AG10803 (cell line): ENCODE measurements at regions not wholly inside any gene's neighbourhood (a gene's known extent, or its start where the extent isn't known, plus 50 kb on each side); places are given as distances from the start of the nearest gene placed in this dataset.

Source experiments
- DNase-seq: peaks from one replicate; pipeline ENCODE4 v3.0.0; 2010; ENCODE audit warnings: low read depth
- H3K4me3 ChIP-seq: 2 replicates; pipeline ENCODE4 v1.5.1; 2011; ENCODE audit warnings: mild to moderate bottlenecking, low read length, control low read depth
- CTCF ChIP-seq: conservative IDR thresholded peaks from 2 replicates; pipeline ENCODE4 v1.5.1; 2011; ENCODE audit warnings: mild to moderate bottlenecking, low read length, control low read depth, inconsistent platforms

GRCh38 chr12:115311875-115312274, 627.9 kb upstream of the TBX3 start:
- no peak overlapping the region for H3K4me3 ChIP-seq

GRCh38 chr12:115308918-115309317, 624.9 kb upstream of the TBX3 start:
- TF ChIP-seq CTCF, result no peak
- DNase-seq, result peak; percentile 40
- H3K4me3 ChIP-seq, result no peak overlapping the region

More at GRCh38 chr12:115311875-115312274, 627.9 kb upstream of the TBX3 start:
- no peak for TF ChIP-seq CTCF
- DNase-seq, result no peak

GRCh38 chr12:115306380-115306779, 622.4 kb upstream of the TBX3 start:
- DNase-seq, result no peak
- TF ChIP-seq CTCF, result no peak
- no peak overlapping the region for H3K4me3 ChIP-seq

GRCh38 chr12:115305867-115306266, 621.9 kb upstream of the TBX3 start:
- H3K4me3 ChIP-seq, result no peak overlapping the region
- DNase-seq, result no peak
- TF ChIP-seq CTCF, result no peak

- no peak for DNase-seq
- no peak overlapping the region for H3K4me3 ChIP-seq
- no peak for TF ChIP-seq CTCF
These were observed 621.3 kb upstream of the TBX3 start for GRCh38 chr12:115305275-115305674.

GRCh38 chr12:115303723-115304309, 619.8 kb upstream of the TBX3 start:
- no peak for TF ChIP-seq CTCF
- DNase-seq, result no peak
- no peak overlapping the region for H3K4me3 ChIP-seq

GRCh38 chr12:115297445-115297844, 613.5 kb upstream of the TBX3 start:
- DNase-seq, result no peak
- no peak overlapping the region for H3K4me3 ChIP-seq
- no peak for TF ChIP-seq CTCF
